GM23248 (cell line): ENCODE measurements at regions not wholly inside any gene's neighbourhood (a gene's known extent, or its start where the extent isn't known, plus 50 kb on each side); places are given as distances from the start of the nearest gene placed in this dataset.

Source experiments
- EZH2 ChIP-seq: fragments of 200-600 bp; sonication (generic); IDR thresholded peaks from 2 replicates; pipeline ENCODE4 v1.6.1; 2018; ENCODE audit warnings: antibody characterized with exemption, mild to moderate bottlenecking; ENCODE audit not compliant: insufficient read depth, poor library complexity, severe bottlenecking
- EZH2phosphoT487 ChIP-seq: fragments of 200-600 bp; sonication (generic); IDR thresholded peaks from 2 replicates; pipeline ENCODE4 v1.6.1; 2018; ENCODE audit warnings: antibody characterized with exemption, moderate library complexity, mild to moderate bottlenecking, low read depth; ENCODE audit not compliant: insufficient read depth

GRCh38 chr18:38826247-38826646 is 1260.6 kb upstream of the CELF4 start:
- no peak for TF ChIP-seq EZH2phosphoT487
- TF ChIP-seq EZH2: no peak
